GM23248 (cell line): ENCODE measurements at regions not wholly inside any gene's neighbourhood (a gene's known extent, or its start where the extent isn't known, plus 50 kb on each side); places are given as distances from the start of the nearest gene placed in this dataset.

ENCODE experiments used
- EZH2 ChIP-seq: fragments of 200-600 bp; sonication (generic); IDR thresholded peaks from 2 replicates; pipeline ENCODE4 v1.6.1; 2018; ENCODE audit warnings: antibody characterized with exemption, mild to moderate bottlenecking; ENCODE audit not compliant: insufficient read depth, poor library complexity, severe bottlenecking
- EZH2phosphoT487 ChIP-seq: fragments of 200-600 bp; sonication (generic); IDR thresholded peaks from 2 replicates; pipeline ENCODE4 v1.6.1; 2018; ENCODE audit warnings: antibody characterized with exemption, moderate library complexity, mild to moderate bottlenecking, low read depth; ENCODE audit not compliant: insufficient read depth

GRCh38 chr5:1998716-1999317 is 116.1 kb upstream of the IRX4 start:
- TF ChIP-seq EZH2: no peak
- TF ChIP-seq EZH2phosphoT487: no peak
